ENCODE measurements at regions not wholly inside any gene's neighbourhood (a gene's known extent, or its start where the extent isn't known, plus 50 kb on each side); places are given as distances from the start of the nearest gene placed in this dataset.
"Not testable (repeated sequence)": the region's sequence is repeated elsewhere in the genome, so short reads cannot be mapped to it uniquely, and the experiment has no call there.

GRCh38 chr4:188383180-188383579 is 243.9 kb downstream of the TRIML1 start:
- no peak for DNase-seq

- no peak for DNase-seq
Observed at GRCh38 chr4:188387179-188387791, 248.0 kb downstream of the TRIML1 start.

GRCh38 chr4:188391349-188391748 is 252.1 kb downstream of the TRIML1 start:
- not testable (repeated sequence) for DNase-seq

DNA sequence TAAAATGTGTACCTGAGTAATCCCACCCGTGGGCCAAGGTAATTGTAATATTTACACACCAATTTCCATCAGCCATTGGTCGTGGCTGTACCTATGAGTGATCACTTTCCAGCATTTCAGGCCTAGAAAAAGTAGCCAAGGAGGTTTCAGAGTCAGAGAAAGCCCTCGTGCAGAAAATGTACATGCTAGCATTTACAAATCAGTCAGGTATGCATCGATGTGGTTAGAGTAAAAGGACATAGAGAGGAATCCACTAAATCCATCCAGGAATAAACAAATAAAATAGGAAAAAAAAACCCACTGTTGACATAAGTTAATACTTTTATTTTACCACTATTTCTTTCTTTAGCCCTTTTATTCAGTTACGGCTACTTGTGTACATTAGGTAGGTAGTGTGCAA is 256.8 kb downstream of the TRIML1 start:
- DNase-seq, result no peak

- no peak for DNase-seq
Observed at GRCh38 chr4:188399834-188400233, 260.6 kb downstream of the TRIML1 start.

- DNase-seq, result no peak
Observed at GRCh38 chr4:188400451-188400850, 261.2 kb downstream of the TRIML1 start.

GRCh38 chr4:188403272-188403671 is 264.0 kb downstream of the TRIML1 start:
- no peak for DNase-seq

- DNase-seq, result not testable (repeated sequence)
Observed at GRCh38 chr4:188405071-188405835, 266.0 kb downstream of the TRIML1 start.

DNA sequence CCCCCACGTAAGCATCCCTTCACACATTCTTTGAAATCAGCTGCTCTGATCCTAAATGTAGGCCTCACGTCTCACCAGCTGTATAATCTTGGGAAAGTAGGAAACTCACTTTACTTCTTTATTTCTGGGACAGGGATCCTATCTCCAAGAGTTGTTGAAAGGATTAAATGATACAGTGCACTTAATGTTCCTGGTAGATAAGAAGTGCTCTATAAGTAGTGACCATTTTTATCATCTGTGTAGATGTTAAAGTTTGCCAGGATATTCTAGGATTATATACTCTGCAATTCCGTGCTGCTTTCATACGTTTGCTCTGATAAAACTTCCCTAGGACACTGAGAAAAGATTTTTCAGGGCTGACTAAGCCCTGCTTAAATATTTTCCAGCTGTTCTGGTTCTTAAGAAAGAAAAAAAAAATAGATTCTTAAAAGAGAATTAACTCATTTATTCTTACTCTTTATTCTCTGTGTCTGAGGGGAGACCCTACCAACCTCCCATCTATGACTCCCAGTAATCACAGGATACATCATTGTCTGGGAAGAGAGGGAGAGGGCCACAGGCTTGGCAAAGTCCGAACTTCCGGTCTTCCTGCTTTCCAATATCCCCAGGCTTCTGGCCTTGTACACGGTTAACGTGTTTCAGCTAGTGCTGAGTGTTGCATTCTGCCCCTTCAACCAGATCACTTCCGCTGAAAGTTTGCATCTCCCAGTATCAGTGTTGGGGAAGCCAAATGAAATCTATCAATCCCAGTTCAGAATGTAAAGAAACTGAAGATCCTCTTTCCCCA is 269.2 kb downstream of the TRIML1 start:
- DNase-seq, result no peak

GRCh38 chr4:188409851-188410250 is 270.6 kb downstream of the TRIML1 start:
- DNase-seq, result no peak

DNA sequence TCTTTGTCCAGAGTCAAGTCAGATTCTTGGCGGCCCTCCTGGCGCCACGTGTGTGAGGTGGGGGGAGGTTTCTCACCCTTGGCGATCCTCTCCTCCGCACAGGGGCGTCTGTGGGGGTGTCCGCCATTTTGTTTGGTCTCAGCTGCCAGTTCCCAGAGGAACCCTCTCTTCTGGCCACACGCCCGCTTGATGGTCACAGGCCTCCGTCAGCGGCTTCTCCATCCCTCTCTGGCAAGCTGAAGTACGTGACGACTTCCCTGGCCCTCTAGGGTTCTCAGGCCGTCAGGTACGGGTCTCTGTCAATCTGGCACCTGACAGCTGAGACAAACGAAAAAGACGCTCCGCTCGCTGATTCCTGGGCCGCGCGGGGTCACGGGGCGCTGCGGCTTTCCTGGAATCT is 272.6 kb downstream of the TRIML1 start:
- DNase-seq, result no peak

- DNase-seq, result no peak
Observed at GRCh38 chr4:188412499-188412898, 273.3 kb downstream of the TRIML1 start.

- no peak for DNase-seq
Observed at GRCh38 chr4:188414441-188414840, 275.2 kb downstream of the TRIML1 start.

DNA sequence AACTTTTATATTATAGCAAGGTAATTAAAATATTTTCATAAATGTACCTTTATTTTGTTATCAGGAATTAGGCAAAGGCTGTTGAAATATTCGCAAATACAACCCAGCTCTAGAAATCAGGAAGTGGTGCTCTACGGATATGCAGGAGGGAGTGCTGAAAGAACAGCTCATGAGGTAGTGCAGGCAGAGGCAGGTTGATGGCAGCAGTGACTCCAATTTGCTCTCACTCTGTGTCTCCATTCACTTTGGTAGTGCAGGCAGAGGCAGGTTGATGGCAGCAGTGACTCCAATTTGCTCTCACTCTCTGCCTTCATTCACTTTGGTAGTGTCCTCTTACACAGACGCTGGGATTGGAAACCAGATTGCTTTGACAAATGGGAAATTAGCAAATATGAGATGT is 277.9 kb downstream of the TRIML1 start:
- peak; percentile 76 for DNase-seq

GRCh38 chr4:188423039-188423438 is 283.8 kb downstream of the TRIML1 start:
- no peak for DNase-seq

DNA sequence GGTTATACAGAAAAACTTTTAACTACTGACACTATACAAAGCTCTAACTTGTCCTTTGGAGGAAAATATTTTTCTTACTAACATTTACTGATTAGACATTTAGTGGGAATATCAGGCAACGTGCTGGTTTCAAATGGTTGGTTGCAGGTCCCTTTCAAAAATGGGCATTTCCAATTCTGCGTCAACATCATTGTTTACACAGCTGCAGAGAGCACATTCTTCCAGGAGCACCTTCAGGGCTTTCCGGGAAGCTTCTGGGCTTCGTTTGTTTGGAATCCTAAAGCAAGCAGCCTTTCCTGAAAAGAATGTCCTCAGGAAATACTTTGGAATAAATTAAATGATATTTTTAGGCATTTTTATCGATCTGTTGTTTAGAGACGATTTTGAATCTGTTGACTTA is 289.7 kb downstream of the TRIML1 start:
- peak; percentile 81 for DNase-seq

DNA sequence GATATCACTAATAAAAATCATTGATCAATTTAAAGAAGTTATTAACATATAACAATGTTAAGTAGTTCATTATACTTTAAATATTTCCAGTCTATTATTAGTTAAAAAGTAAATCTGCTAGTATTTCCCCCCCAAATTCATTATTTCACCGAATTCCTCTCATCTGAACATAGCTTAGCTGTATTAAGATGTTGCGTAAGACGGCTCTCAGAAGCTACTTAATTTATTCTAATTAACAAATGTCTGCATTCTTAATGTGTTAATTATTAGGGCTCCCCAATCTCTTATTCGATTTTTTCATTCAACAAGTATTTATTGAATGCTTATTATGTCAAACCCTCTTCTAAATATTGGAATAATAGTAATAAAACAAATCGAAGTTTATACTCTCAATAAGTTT is 290.7 kb downstream of the TRIML1 start:
- DNase-seq, result no peak

DNA sequence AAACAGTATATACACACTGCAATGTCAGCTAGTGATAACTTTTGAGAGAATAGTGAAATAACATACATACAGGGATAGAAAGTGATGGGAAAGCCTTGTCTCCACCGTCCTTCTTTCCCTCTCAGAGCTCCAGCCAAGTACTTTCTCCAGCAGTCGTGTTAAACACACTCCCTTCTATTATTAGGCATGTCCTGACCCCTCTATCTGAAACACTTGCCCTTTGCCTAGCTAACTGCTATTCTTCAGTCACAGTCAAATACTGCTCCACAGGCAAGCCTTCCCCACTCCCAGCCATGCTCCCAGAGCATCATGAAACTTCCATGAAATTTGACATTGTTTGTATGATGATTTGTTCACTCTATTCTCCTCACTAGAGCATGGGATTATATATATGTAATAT is 291.1 kb downstream of the TRIML1 start:
- DNase-seq, result no peak

GRCh38 chr4:188432328-188432727 is 293.1 kb downstream of the TRIML1 start:
- no peak for DNase-seq

DNA sequence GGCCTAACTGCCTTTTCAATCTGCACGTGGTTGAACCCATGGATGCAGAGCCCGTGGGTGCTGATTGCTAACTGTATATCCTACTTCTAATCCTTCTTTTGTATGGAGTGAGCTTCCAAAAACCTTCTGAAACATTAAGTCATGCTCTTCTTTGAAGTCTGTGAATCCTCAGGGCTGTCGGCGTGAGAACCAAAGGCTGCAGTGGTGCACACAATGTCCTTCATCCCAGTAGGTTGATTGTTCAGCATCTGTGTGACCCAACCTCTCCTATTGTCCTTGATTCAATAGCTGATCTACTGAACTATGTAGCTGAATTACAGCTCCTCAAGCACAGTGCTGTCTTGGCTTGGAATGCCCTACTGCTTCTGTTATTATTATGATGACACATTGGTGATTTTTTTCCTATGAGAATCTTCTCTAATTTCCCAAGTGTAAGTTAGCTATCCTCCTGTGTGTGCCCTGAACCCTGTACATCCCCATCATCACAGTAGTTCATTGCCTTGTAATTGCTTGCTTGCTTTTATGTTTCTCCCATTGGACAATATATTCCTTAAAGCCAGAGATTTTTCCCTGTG is 294.6 kb downstream of the TRIML1 start:
- no peak for DNase-seq

- no peak for DNase-seq
Observed at GRCh38 chr4:188434643-188435042, 295.4 kb downstream of the TRIML1 start.

DNA sequence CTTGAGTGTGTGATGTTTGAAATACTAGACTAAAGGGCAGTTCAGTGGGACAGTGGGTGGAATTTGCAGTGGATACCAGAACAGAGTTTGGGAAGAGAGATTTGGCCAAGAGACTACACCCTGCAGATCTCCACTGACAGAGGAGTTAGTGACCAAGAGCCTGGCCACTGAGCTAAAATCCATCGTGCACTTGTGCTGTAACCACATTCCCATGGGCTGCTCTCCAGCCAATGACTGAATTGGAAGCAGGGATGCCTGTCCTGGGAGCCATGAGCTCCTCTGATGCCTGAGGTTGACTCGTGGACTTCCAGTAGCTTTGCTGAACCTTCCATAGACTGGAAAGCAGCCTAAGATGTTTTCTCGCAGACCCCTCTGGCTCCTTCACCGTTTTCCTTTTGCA is 296.1 kb downstream of the TRIML1 start:
- no peak for DNase-seq

DNA sequence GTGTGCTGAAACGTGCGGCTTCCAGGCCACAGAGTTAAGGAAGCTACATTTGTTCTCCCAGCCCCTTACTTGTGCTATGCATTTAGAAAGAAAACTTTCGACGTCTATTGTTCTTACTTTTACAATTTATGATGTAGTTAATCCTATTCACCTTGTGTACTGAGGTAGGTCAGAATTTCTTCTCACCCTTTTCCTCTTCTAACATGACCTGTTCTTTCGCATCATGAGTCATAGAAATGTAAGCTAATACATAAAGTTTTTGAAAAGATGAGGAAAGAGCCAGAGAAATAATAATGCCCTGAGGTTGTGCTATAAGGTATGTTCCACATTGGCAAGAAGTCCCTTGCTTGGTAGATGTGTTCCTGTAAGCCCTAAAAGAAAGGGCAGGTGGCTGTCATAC is 298.3 kb downstream of the TRIML1 start:
- no peak for DNase-seq

GRCh38 chr4:188438391-188438824 is 299.2 kb downstream of the TRIML1 start:
- peak; percentile 94 for DNase-seq

Measured in NCI-H1092 treated with DMSO at 0.1 percent for 48 hours (cell line).